SKM-1 (cell line): ENCODE measurements at regions not wholly inside any gene's neighbourhood (a gene's known extent, or its start where the extent isn't known, plus 50 kb on each side); places are given as distances from the start of the nearest gene placed in this dataset.
"Not testable (repeated sequence)": the region's sequence is repeated elsewhere in the genome, so short reads cannot be mapped to it uniquely, and the experiment has no call there.

ENCODE experiments used
- DNase-seq: peaks from one replicate; lab custom pipeline; 2025; ENCODE audit not compliant: unreplicated experiment; lab: John Stamatoyannopoulos, UW

DNA sequence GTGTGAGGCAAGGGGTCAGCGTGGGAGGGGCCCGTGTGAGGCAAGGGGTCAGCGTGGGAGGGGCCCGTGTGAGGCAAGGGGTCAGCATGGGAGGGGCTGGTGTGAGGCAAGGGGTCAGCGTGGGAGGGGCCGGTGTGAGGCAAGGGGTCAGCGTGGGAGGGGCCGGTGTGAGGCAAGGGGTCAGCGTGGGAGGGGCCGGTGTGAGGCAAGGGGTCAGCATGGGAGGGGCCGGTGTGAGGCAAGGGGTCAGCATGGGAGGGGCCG, 119.2 kb downstream of the SEPTIN14 start:
- not testable (repeated sequence) for DNase-seq

- not testable (repeated sequence) for DNase-seq
Observed at GRCh38 chr7:55742651-55743453, 119.7 kb downstream of the SEPTIN14 start.

- DNase-seq: not testable (repeated sequence)
Observed at GRCh38 chr7:55741721-55742631, 120.6 kb downstream of the SEPTIN14 start.

DNA sequence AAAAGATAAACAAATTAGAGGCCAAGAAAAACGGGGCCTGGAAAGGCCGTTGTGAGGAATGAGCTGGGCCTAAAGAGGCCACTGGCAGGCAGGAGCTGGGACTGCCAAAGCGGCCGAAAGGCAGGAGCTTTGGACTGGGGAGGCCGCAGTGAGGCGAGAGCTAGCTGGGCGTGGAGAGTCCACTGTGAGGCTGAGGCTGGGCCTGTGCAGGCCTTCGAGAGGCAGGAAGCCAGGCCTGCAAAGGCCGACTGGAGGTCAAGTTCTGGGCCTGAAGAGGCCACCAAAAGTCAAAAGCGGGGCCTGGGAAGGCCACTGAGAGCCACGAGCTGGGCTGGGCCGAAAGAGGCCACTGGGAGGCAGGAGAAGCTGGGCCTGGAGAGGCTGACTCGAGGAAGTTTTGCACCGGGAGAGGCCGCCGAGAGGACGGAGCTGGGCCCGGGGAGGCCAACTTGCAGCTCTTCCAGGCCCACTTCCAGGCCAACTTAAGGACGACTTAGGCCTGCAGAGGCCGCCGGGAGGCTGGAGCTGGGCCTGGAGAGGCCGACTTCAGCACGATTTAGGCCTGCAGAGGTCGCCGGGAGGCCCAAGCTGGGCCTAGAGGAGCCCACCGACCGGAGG, 121.8 kb downstream of the SEPTIN14 start:
- not testable (repeated sequence) for DNase-seq

DNA sequence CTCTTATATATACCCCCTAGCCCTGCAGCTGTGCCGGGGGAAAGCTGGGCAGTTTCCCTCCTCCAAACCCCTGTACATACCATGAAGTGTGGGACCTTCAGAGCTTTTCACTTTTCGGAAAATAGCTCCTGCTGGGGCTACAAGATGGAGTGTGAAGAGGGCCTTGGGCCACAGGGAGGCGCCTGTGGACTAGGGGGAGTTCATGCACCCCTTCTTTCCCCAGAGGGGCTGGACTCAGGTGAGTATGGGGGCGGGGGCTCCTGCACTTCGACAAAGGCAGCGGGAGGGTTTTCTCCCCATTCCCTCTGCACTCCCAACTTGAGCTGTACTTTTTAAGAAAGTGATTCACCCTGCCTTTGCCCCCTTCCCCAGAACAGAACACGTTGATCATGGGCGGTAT, 122.5 kb downstream of the SEPTIN14 start:
- DNase-seq: not testable (repeated sequence)

DNA sequence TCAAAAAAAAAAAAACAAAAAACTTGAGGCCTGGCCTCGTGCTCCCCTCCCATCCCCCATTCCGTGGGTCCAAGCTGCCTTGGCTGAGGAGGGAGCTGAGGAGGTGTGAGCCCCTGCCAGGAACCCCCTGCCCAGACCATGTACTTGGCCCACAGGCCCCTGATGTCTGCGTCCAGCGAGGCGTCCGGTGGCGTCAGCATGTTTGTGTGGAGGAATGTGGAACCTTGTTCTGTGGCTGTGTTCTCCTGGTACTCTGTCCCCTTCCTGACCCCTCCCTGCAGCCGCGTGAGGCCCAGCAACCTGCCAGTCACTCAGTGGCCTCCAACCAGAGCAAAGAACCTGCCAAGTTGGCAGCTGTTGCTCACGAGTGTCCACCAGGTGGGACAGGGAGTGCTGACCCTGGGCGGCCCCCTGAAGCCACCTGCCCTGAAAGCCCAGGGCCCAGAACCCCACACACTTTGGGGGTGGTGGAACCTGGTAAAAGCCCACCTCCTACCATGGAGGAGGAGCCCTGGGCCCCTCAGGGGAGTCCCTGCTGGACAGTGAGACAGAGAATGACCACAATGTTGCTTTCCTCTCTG, 125.8 kb downstream of the SEPTIN14 start:
- DNase-seq: not testable (repeated sequence)

GRCh38 chr7:55733241-55734140, 129.1 kb downstream of the SEPTIN14 start:
- DNase-seq: no peak

- DNase-seq: no peak
Observed at GRCh38 chr7:55731931-55732330, 130.6 kb downstream of the SEPTIN14 start.

GRCh38 chr7:55730197-55730596, 132.4 kb downstream of the SEPTIN14 start:
- DNase-seq: no peak

GRCh38 chr7:55723621-55723941, 139.0 kb downstream of the SEPTIN14 start:
- no peak for DNase-seq

- DNase-seq: not testable (repeated sequence)
Observed at GRCh38 chr7:55722874-55723620, 139.5 kb downstream of the SEPTIN14 start.

- not testable (repeated sequence) for DNase-seq
Observed at GRCh38 chr7:55721004-55721403, 141.5 kb downstream of the SEPTIN14 start.

DNA sequence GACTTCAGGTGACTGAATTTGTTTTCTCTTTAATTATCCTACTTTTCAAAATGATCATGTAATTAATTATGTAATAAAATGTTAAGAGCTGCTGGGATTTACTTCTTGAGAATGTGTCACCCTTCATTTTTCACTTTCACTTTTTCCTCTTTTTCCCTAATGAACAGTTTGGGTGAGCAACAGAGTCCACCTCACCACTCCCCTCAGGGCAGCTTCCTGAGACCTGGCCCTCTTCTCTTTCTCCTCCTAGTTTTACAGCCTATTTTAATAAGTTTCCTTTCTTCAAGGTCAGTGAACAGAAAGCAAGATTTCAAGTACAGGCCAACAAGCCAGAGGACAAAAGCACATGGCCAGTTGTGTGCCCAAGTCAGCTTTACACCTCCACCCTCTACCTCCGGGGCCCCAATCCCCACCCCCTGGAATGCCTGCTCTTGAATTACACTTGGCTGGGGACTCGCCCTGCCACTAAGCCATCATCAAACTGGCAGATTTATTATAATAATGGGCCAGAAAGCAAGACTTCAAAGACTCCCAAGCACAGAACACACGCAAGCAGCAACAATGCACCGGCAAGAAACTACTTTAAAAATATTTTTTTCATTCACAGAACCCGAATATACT, 143.1 kb upstream of the VOPP1 start:
- not testable (repeated sequence) for DNase-seq

DNA sequence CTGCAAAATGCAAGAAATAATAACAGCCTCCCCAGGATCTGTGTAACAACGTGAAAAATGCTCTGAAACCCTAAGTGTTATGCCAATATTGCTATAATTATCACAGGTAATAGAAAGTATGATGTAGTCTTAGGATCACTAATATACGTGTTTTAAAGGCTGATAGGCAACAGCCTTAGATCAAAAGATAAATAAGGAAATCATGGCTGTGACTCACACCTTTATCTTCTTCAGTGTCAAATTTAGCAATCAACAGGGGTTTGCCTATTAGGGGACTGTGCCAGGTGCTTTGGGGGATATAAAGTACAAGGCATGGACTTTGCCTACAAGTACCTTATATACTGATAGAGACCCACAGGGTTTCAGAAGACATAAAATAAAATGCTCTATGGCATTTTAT, 142.1 kb upstream of the VOPP1 start:
- DNase-seq: not testable (repeated sequence)

DNA sequence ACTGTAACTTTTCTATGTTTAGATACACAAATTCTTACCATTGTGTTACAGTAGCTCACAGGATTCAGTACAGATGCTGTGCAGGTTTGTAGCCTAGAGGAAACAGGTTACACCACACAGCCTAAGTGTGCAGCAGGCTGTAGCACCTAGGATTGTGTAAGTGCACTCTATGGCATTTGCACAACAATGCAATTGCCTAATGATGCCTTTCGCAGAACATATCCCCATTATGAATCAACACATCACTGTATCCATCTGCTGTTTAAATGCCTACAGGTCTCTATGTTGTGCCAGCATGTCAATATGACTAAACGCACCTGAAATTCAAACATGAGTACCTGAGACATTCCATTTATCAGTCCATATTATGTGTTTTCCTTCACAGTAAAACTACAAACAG, 138.0 kb upstream of the VOPP1 start:
- DNase-seq: not testable (repeated sequence)

GRCh38 chr7:55708028-55708427, 135.7 kb upstream of the VOPP1 start:
- DNase-seq: not testable (repeated sequence)

DNA sequence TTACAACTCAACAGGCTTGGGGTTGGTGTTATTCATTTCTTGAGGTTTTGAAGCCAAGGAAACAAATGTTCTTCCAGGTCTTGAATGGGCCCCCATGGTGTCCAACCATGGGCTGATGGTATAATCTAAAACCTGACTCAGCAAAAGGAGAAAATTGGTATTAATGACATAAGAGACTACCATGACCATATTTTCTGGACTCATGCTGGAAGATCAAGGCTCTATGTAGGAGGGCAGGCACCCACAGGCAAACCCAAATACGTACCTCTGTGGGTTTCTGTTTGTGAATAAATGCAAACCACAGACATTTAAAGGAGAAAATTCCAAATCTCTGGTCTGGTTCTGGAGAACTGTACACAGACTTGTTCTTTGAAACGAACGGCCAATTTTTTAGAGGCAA, 135.1 kb upstream of the VOPP1 start:
- DNase-seq: not testable (repeated sequence)

DNA sequence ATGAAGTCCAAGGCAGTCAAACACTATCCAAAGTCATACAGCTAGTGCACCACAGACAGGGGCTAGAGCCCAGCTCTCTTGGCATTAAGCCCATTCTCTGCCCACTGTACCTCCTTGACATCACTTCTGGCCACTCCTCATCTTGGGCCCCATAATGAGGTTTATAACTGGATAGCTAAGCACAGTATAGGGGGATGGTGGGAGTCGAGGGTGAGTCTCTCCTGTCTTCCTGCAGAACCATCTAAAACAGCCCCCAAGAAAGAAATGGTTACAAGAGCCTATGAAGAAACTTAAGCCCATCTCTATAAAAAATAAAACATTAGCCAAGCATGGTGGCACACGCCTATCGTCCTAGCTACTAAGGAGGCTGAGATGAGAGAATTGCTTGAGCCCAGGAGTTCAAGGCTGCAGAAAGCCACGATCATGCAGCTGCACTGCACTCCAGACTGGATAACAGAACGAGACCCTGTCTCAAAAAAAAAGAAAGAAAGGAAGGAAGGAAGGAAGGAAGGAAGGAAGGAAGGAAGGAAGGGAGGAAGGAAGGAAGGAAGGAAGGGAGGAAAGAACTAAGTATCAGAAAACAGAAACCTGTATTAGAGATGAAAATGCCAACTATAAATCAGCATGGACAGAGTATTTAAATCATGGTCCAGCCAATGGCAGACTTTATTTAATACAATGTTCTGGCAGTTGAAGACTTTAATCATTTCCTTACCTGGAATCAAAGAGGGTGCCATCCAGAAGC, 134.3 kb upstream of the VOPP1 start:
- DNase-seq: not testable (repeated sequence)
